ENCODE measurements at regions not wholly inside any gene's neighbourhood (a gene's known extent, or its start where the extent isn't known, plus 50 kb on each side); places are given as distances from the start of the nearest gene placed in this dataset.

DNA sequence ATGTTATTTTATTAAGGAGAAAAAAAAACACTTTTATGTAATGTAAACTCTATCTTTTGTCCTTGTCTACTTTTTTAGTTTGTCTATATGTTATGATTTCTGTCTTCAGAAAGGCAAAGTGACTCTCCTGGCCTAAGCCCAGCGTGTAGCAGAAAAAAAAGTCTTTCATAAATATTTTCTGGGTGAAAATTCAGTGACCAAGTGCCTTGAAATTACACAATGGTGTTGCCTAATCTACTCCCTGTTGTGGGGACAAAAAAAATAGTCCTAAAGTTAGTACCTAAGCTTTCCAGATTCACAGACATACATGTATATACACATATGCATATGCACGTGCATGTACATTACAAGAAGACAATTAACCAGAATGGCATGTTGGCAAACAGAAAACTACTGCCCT, 1257.8 kb upstream of the SORCS1 start:
- no peak overlapping the region for H3K27ac ChIP-seq
- no peaks in the 10 kb centered on the region for H3K36me3 ChIP-seq
- H3K4me1 ChIP-seq = no peaks in the 10 kb centered on the region
- WGBS, 2 donors = 66 to 70% methylated on average over 2 of the region's 2 CpGs
- no peaks in the 10 kb centered on the region for H3K9me3 ChIP-seq
- TF ChIP-seq POLR2A (IDR thresholded peaks at IDR 0.05) = no peak
- TF ChIP-seq, protein P1, sequence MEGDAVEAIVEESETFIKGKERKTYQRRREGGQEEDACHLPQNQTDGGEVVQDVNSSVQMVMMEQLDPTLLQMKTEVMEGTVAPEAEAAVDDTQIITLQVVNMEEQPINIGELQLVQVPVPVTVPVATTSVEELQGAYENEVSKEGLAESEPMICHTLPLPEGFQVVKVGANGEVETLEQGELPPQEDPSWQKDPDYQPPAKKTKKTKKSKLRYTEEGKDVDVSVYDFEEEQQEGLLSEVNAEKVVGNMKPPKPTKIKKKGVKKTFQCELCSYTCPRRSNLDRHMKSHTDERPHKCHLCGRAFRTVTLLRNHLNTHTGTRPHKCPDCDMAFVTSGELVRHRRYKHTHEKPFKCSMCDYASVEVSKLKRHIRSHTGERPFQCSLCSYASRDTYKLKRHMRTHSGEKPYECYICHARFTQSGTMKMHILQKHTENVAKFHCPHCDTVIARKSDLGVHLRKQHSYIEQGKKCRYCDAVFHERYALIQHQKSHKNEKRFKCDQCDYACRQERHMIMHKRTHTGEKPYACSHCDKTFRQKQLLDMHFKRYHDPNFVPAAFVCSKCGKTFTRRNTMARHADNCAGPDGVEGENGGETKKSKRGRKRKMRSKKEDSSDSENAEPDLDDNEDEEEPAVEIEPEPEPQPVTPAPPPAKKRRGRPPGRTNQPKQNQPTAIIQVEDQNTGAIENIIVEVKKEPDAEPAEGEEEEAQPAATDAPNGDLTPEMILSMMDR (IDR thresholded peaks at IDR 0.05) = no peak
- TF ChIP-seq EP300 (IDR thresholded peaks at IDR 0.05) = no peak
- H3K4me3 ChIP-seq = no peak overlapping the region
- H3K27me3 ChIP-seq = no peaks in the 10 kb centered on the region
- no peak for DNase-seq (ENCODE audit: low spot score in 2 of 2)

DNA sequence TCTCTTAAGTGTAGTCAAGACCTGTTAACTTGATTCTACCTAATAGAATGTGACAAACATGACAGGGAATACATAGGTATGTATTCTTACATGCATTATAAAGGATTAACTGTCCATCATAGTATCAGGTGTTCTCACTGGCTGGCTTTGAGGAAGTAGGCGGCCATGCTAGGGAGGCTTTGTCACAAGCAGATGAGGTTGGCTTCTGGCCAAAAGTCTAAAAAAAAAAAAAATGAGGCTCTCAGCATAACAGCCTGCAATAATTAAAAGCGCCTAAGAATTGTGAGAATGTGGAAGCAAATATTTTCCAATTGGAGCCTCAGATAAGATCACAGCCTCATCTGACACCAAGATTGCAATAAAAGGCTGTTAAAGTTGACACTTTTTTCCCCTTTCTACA, 1256.8 kb upstream of the SORCS1 start:
- Histone ChIP-seq H3K36me3 (no peaks in the 10 kb centered on the region), H3K4me1 (no peaks in the 10 kb centered on the region), H3K9me3 (no peaks in the 10 kb centered on the region), H3K4me3 (no peak overlapping the region), H3K27me3 (no peaks in the 10 kb centered on the region), H3K27ac (no peak overlapping the region)
- no peak for DNase-seq (ENCODE audit: low spot score in 2 of 2)
- TF ChIP-seq, protein P1 (IDR thresholded peaks at IDR 0.05) = no peak
- TF ChIP-seq POLR2A (IDR thresholded peaks at IDR 0.05) (no peak), EP300 (IDR thresholded peaks at IDR 0.05) (no peak)
- 31 to 44% methylated on average over 2 of the region's 2 CpGs for WGBS, 2 donors

DNA sequence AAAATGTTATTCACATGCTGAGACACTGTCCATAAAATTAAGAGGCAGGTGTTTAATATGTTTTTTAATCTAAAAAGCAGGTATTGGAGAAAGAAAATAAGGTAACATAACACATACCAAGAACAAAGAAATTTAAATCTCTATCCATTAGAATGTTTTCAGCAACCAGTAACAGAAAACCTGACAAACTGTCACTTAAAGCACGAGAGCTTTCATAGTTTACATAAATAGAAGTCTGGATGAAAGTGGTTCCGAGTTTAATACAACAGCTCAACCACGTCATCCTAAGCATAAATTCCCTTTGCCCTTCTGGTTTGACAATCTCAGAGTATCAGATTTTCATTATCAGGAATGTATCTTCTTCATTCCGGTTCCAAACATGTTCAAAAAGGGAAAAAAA, 1249.4 kb upstream of the SORCS1 start:
- Histone ChIP-seq H3K4me3 (no peak overlapping the region), H3K9me3 (no peaks in the 10 kb centered on the region), H3K27ac (no peak overlapping the region), H3K27me3 (no peaks in the 10 kb centered on the region), H3K36me3 (no peaks in the 10 kb centered on the region), H3K4me1 (no peaks in the 10 kb centered on the region)
- TF ChIP-seq EP300 (IDR thresholded peaks at IDR 0.05) = no peak
- no peak for TF ChIP-seq POLR2A (IDR thresholded peaks at IDR 0.05)
- TF ChIP-seq, protein P1 (IDR thresholded peaks at IDR 0.05) = no peak
- DNase-seq (ENCODE audit: low spot score in 2 of 2) = no peak
- 84 to 85% methylated on average over 4 of the region's 4 CpGs for WGBS, 2 donors

DNA sequence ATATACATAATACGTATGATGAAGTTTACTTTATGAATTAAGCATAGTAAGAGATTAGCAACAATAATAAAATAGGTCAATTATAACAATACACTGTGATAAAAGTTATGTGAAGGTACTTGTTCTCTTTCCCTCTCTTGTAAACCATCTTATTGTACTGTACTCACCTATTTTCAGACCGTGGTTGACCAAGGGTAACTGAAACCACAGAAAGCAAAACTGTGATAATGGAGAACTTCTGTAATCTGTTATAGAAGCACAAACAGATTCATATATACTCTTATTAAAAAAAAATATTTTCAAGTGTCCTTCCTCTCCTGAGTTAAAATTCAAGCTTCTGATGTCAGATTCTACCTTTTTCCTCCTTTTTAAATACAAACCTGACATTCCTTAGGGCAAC, 1247.8 kb upstream of the SORCS1 start:
- DNase-seq (ENCODE audit: low spot score in 2 of 2) = no peak
- no peaks in the 10 kb centered on the region for H3K27me3 ChIP-seq
- 44 to 83% methylated on average over 2 of the region's 2 CpGs for WGBS, 2 donors

DNA sequence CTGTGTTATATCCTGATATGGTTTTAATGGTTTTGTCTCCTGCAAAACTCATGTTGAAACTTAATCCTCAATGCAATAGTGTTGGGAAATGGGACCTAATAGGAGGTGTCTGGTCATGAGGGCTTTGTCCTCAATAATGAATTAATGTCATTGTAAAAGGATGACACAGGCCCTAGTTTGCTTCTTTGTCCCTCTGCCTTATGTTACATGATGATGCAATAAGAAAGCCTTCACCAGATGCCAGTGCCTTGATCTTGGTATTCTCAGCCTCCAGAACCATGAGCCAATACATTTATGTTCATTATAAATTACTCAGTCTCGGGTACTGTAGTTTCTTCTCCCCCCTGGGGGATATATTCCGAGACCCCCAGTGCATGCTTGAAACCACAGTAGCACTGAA, 1247.4 kb upstream of the SORCS1 start:
- TF ChIP-seq POLR2A (IDR thresholded peaks at IDR 0.05) (no peak), EP300 (IDR thresholded peaks at IDR 0.05) (no peak)
- TF ChIP-seq, protein P1 (IDR thresholded peaks at IDR 0.05) = no peak
- no peaks in the 10 kb centered on the region for H3K27me3 ChIP-seq
- H3K27ac ChIP-seq = no peak overlapping the region
- DNase-seq (ENCODE audit: low spot score in 2 of 2) = no peak
- no peaks in the 10 kb centered on the region for H3K4me1 ChIP-seq
- H3K9me3 ChIP-seq = no peaks in the 10 kb centered on the region
- H3K36me3 ChIP-seq = no peaks in the 10 kb centered on the region
- WGBS, 2 donors = 69 to 74% methylated on average over 2 of the region's 2 CpGs
- no peak overlapping the region for H3K4me3 ChIP-seq

More for the DNA sequence above, 1247.8 kb upstream of the SORCS1 start:
- TF ChIP-seq POLR2A (IDR thresholded peaks at IDR 0.05) = no peak
- TF ChIP-seq, protein P1 (IDR thresholded peaks at IDR 0.05) = no peak
- no peak for TF ChIP-seq EP300 (IDR thresholded peaks at IDR 0.05)
- Histone ChIP-seq H3K36me3 (no peaks in the 10 kb centered on the region), H3K4me1 (no peaks in the 10 kb centered on the region), H3K9me3 (no peaks in the 10 kb centered on the region), H3K4me3 (no peak overlapping the region), H3K27ac (no peak overlapping the region)

All from tibial nerve (tissue), 4 donors.